Esophagus (tissue), 2 donors: ENCODE measurements at regions not wholly inside any gene's neighbourhood (a gene's known extent, or its start where the extent isn't known, plus 50 kb on each side); places are given as distances from the start of the nearest gene placed in this dataset.

Experiments
- H3K27ac ChIP-seq, 2 donors: one replicate each; pipeline ENCODE4 v1.5.1; 2013; ENCODE audit warnings: low read depth in 2 of 2, mild to moderate bottlenecking in 2 of 2, inconsistent platforms in 1 of 2, low read length in 1 of 2, moderate library complexity in 1 of 2
- H3K27me3 ChIP-seq, 2 donors: one replicate each; pipeline ENCODE4 v1.6.1; 2013; ENCODE audit warnings: low read length in 2 of 2, control low read depth in 1 of 2, mild to moderate bottlenecking in 1 of 2; ENCODE audit not compliant: insufficient read depth in 2 of 2, control insufficient read depth in 1 of 2
- H3K36me3 ChIP-seq, 2 donors: one replicate each; pipeline ENCODE4 v1.6.1; 2013; ENCODE audit warnings: low read length in 1 of 2; ENCODE audit not compliant: control insufficient read depth in 2 of 2, insufficient read depth in 2 of 2
- H3K4me1 ChIP-seq, 2 donors: one replicate each; pipeline ENCODE4 v1.6.1; 2013; ENCODE audit warnings: low read length in 1 of 2; ENCODE audit not compliant: control insufficient read depth in 2 of 2, insufficient read depth in 2 of 2
- H3K4me3 ChIP-seq, 2 donors: one replicate each; pipeline ENCODE4 v1.5.1; 2013; ENCODE audit warnings: low read length in 2 of 2, mild to moderate bottlenecking in 2 of 2, low read depth in 1 of 2, moderate library complexity in 1 of 2
- H3K9me3 ChIP-seq, 2 donors: one replicate each; pipeline ENCODE4 v1.6.1; 2013; ENCODE audit warnings: mild to moderate bottlenecking in 2 of 2, low read depth in 1 of 2, low read length in 1 of 2, moderate library complexity in 1 of 2; ENCODE audit not compliant: control insufficient read depth in 2 of 2, insufficient read depth in 1 of 2
- WGBS, 2 donors: extraction: QIAGEN DNeasy Blood & Tissue Kit; methylation state at CpG; one replicate each; pipeline ENCODE4 v1.1.7; 2013; 5-methylcytosine and 5-hydroxymethylcytosine counted together
- donor health status: healthy with polysubstance abuse.
- donor health status: Bipolar disorder and iron deficiency.

- H3K9me3 ChIP-seq, result peaks cover 0 to 4% of the 10 kb centered on the region in 2 donors
- H3K27ac ChIP-seq, result no peak overlapping the region
- H3K4me1 ChIP-seq, result peaks cover 0 to 3% of the 10 kb centered on the region in 2 donors
- H3K36me3 ChIP-seq, result no peaks in the 10 kb centered on the region
- WGBS, 2 donors, result 56 to 71% methylated on average over 1 of the region's 1 CpG
- no peak overlapping the region for H3K4me3 ChIP-seq
- no peaks in the 10 kb centered on the region for H3K27me3 ChIP-seq
Observed at GRCh38 chr6:91659891-91660290, 1073.0 kb upstream of the MAP3K7 start.

GRCh38 chr6:91654793-91655192 is 1067.9 kb upstream of the MAP3K7 start:
- 43 to 53% methylated on average over 6 of the region's 6 CpGs for whole genome bisulfite sequencing, 2 donors

DNA sequence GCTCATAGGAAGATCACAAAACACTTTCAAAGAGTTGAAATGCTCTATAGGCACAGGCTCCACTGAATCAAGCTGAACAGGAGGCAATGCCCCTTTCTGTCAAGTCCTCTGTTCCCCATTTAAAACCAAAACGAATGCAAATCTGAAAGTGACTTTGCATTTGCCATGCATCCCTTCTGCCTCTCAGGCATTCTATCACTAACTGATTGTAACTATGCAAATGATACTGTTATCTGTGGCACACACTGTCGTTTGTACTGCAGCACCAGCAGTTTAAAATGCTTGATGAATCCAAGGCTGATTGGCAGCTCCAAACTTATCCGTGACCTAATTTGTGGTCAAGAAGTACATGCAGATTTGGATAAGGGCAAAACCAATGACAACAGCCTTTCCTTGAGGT is 1067.5 kb upstream of the MAP3K7 start:
- 28 to 29% methylated on average over 3 of the region's 3 CpGs for WGBS, 2 donors
- no peaks in the 10 kb centered on the region for H3K9me3 ChIP-seq
- H3K4me3 ChIP-seq, result no peak overlapping the region
- H3K4me1 ChIP-seq, result peaks cover 0 to 3% of the 10 kb centered on the region in 2 donors
- no peaks in the 10 kb centered on the region for H3K36me3 ChIP-seq
- H3K27ac ChIP-seq, result no peak overlapping the region
- no peaks in the 10 kb centered on the region for H3K27me3 ChIP-seq

More at GRCh38 chr6:91654793-91655192, 1067.9 kb upstream of the MAP3K7 start:
- Histone ChIP-seq H3K27ac (no peak overlapping the region), H3K4me3 (no peak overlapping the region), H3K36me3 (no peaks in the 10 kb centered on the region), H3K4me1 (peaks cover 0 to 3% of the 10 kb centered on the region in 2 donors), H3K27me3 (no peaks in the 10 kb centered on the region), H3K9me3 (no peaks in the 10 kb centered on the region)

DNA sequence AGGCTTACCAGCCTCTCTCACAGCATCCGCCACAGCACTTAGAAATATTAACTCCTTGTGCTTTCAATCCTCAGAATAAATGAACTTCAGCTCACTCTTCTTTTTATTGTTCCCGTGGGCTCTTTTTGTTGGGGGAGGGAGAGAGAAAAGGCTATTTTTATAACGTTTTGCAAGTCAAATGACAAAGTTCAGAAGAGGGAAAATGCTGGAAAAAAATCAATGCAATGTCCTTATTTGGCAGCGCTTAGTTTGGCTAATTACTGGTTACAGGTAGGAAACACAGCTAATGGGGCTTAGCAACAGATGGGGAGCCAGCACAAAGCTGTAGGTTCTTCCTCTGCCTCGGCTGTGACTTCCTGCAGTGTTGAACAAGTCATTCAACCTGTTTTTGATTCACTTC is 1067.0 kb upstream of the MAP3K7 start:
- Histone ChIP-seq H3K4me3 (no peak overlapping the region), H3K4me1 (peaks cover 0 to 3% of the 10 kb centered on the region in 2 donors), H3K27me3 (no peaks in the 10 kb centered on the region), H3K27ac (no peak overlapping the region), H3K9me3 (no peaks in the 10 kb centered on the region), H3K36me3 (no peaks in the 10 kb centered on the region)
- 34 to 37% methylated on average over 5 of the region's 5 CpGs for WGBS, 2 donors

DNA sequence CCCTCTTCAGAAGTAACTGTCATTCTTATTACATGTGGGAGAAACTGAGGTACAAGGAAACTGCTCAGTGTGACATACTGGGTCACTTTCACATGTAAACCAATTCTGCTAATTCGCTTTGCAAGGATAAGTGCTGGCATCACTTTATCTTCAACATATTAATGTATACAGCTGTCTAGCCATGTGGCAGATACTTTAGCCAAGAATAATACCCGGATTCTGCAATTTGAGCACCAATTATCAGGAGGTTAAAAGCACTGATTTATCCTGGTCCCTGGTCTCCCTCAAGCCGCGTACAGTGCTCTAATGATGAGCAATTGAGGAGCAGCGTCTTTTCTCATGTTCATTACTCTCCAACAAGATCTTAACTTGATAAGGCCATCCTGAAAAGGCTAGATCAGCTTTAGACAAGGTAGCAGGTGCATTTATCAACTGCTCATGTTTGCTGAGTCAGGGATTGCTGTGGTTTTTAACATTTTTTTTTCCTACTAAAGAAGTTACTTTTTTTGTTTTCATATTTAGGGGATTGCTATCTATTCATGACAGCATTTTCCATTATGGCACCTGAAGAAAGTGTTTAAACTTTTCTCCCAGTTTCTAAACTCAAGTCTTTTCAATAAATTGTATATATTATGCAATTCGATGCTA is 1066.3 kb upstream of the MAP3K7 start:
- 80 to 82% methylated on average over 6 of the region's 6 CpGs for WGBS, 2 donors
- H3K4me1 ChIP-seq, result peaks cover 0 to 3% of the 10 kb centered on the region in 2 donors
- H3K27me3 ChIP-seq, result no peaks in the 10 kb centered on the region

GRCh38 chr6:91646649-91647048 is 1059.8 kb upstream of the MAP3K7 start:
- Histone ChIP-seq H3K36me3 (no peaks in the 10 kb centered on the region), H3K27me3 (no peaks in the 10 kb centered on the region), H3K4me3 (no peak overlapping the region), H3K4me1 (no peaks in the 10 kb centered on the region), H3K9me3 (no peaks in the 10 kb centered on the region), H3K27ac (no peak overlapping the region)
- 16 to 26% methylated on average over 1 of the region's 1 CpG for WGBS, 2 donors

More for the DNA sequence above, 1066.3 kb upstream of the MAP3K7 start:
- no peaks in the 10 kb centered on the region for H3K9me3 ChIP-seq
- H3K36me3 ChIP-seq, result no peaks in the 10 kb centered on the region
- no peak overlapping the region for H3K4me3 ChIP-seq
- no peak overlapping the region for H3K27ac ChIP-seq

DNA sequence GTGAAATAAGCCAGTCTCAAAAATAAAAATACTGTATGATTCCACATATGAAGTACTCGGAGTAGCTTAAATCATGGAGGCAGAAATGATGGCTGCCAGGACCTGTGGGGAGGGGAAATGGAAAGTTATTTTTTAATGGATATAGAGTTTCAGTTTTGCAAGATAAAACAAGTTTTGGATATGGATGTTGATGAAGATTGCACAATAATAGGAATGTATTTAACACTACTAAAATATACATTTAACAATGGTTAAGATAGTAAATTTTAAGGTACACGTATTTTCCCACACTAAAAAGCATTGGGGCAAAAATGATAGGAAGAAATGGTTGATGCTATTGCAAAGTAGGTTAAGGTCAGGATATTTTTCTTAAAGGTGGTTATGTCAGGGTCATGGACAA is 1058.9 kb upstream of the MAP3K7 start:
- Histone ChIP-seq H3K27ac (no peak overlapping the region), H3K4me1 (no peaks in the 10 kb centered on the region), H3K36me3 (no peaks in the 10 kb centered on the region), H3K9me3 (no peaks in the 10 kb centered on the region), H3K4me3 (no peak overlapping the region), H3K27me3 (no peaks in the 10 kb centered on the region)
- WGBS, 2 donors, result 45 to 71% methylated on average over 2 of the region's 2 CpGs

DNA sequence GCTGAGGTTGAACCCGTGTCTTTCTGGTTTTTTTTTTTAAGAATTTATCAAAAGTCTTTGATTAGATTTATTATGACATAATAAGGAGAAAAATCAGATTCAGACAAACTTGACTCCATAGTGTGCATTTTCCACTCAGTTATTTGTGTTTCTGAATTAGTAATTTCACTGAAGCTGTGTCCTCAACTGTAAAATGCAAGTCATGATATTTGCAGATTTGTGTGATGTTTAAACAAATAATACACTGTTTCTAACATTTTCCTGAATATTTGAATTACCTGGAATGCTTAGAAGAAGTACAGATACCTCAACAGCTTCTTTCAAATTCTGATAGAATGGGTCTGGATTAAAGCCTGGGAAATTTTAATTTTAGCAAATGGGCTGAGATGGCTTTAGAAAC is 1050.3 kb upstream of the MAP3K7 start:
- H3K27me3 ChIP-seq, result no peaks in the 10 kb centered on the region
- no peaks in the 10 kb centered on the region for H3K9me3 ChIP-seq
- H3K4me1 ChIP-seq, result no peaks in the 10 kb centered on the region
- 77 to 78% methylated on average over 1 of the region's 1 CpG for WGBS, 2 donors
- no peaks in the 10 kb centered on the region for H3K36me3 ChIP-seq
- H3K27ac ChIP-seq, result no peak overlapping the region
- H3K4me3 ChIP-seq, result no peak overlapping the region

- H3K4me3 ChIP-seq, result no peak overlapping the region
- H3K27ac ChIP-seq, result no peak overlapping the region
- WGBS, 2 donors, result 48 to 50% methylated on average over 1 of the region's 1 CpG
- no peaks in the 10 kb centered on the region for H3K36me3 ChIP-seq
- H3K4me1 ChIP-seq, result no peaks in the 10 kb centered on the region
- no peaks in the 10 kb centered on the region for H3K27me3 ChIP-seq
- no peaks in the 10 kb centered on the region for H3K9me3 ChIP-seq
Observed at GRCh38 chr6:91634791-91635190, 1047.9 kb upstream of the MAP3K7 start.

DNA sequence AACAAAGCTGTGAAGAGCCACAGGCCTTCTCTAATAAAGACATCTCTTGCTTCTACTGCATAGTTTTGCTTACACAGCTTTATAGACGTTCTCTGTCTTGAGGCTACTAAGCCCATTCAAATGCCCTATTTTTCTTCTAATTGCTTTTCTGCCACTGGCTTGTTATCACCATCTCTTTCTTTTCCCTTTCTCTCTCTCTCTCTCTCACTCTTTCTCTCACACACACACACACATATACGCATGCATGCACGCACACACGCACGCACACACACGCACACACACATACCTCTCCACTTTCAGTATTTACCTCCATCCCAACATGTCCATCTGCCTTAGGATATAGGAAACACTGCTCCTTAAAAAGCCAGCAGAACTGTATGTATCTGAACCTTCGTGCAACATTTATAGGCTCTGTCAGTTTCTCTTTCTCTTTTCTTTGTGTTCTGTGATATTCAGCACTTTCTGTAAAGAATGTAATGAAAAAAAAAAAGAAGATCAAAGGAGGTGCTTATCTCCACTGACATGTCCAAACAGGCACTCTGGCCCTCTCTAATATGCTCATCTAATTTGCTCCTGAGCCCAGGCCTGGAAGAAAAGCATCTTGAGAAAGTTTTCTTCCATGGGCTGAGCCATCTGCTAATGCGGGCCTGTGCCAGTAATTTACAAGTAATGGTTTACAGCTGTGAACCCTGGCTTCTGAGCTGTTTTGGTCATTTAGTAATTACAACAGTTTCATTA is 1046.7 kb upstream of the MAP3K7 start:
- Histone ChIP-seq H3K27ac (no peak overlapping the region), H3K9me3 (no peaks in the 10 kb centered on the region)
- WGBS, 2 donors, result 55 to 58% methylated on average over 8 of the region's 8 CpGs

More for the DNA sequence above, 1046.7 kb upstream of the MAP3K7 start:
- Histone ChIP-seq H3K27me3 (no peaks in the 10 kb centered on the region), H3K36me3 (no peaks in the 10 kb centered on the region), H3K4me1 (no peaks in the 10 kb centered on the region), H3K4me3 (no peak overlapping the region)
